ENCODE measurements at regions not wholly inside any gene's neighbourhood (a gene's known extent, or its start where the extent isn't known, plus 50 kb on each side); places are given as distances from the start of the nearest gene placed in this dataset.

DNA sequence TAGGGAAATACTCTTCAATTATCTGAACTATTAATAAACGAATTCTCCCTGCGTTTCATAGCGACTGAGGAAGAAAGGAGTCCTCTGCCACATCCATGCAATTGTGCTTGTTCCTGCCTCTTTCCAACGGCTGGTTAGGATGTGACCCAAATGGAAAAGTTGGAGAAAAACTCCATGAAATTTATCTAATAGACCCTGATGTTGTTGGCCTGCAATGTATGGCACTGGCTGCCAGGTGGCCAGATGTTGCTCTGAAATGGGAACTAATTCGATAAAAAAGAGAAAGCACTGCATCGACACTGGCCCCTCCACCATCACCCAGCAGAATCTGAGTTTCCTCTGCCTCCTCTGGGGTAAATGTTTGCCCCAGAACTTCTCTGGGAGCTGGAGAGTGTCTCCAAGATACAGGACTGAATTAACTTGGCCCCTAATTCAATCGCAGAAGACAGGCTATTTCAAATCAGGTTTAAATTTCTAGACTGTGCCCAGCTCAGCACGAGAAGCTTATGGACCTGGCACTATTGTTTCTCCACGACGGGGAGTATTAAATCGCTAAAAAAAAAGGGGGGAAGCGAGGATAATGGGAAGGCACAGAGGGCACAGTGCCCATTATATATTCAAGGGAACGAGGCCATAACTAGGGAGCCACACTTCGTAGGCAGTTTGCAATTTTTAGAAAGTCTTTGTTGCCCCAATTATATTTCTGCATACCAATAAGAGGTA lies 103.9 kb downstream of the ZIC5 start (continued):
- TF ChIP-seq, protein P1, sequence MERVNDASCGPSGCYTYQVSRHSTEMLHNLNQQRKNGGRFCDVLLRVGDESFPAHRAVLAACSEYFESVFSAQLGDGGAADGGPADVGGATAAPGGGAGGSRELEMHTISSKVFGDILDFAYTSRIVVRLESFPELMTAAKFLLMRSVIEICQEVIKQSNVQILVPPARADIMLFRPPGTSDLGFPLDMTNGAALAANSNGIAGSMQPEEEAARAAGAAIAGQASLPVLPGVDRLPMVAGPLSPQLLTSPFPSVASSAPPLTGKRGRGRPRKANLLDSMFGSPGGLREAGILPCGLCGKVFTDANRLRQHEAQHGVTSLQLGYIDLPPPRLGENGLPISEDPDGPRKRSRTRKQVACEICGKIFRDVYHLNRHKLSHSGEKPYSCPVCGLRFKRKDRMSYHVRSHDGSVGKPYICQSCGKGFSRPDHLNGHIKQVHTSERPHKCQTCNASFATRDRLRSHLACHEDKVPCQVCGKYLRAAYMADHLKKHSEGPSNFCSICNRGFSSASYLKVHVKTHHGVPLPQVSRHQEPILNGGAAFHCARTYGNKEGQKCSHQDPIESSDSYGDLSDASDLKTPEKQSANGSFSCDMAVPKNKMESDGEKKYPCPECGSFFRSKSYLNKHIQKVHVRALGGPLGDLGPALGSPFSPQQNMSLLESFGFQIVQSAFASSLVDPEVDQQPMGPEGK (CRISPR knock-in tag; IDR thresholded peaks at IDR 0.05), result no peak
- TF ChIP-seq NCOA1 (CRISPR knock-in tag; IDR thresholded peaks at IDR 0.05), result no peak
- TF ChIP-seq, protein P2, sequence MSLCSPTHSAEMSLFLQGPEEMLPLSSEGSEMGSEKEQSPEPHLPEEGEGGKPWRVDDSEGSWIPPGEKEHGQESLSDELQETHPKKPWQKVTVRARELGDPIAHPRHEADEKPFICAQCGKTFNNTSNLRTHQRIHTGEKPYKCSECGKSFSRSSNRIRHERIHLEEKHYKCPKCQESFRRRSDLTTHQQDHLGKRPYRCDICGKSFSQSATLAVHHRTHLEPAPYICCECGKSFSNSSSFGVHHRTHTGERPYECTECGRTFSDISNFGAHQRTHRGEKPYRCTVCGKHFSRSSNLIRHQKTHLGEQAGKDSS (CRISPR knock-in tag; IDR thresholded peaks at IDR 0.05; ENCODE audit: borderline replicate concordance, low read depth), result no peak

DNA sequence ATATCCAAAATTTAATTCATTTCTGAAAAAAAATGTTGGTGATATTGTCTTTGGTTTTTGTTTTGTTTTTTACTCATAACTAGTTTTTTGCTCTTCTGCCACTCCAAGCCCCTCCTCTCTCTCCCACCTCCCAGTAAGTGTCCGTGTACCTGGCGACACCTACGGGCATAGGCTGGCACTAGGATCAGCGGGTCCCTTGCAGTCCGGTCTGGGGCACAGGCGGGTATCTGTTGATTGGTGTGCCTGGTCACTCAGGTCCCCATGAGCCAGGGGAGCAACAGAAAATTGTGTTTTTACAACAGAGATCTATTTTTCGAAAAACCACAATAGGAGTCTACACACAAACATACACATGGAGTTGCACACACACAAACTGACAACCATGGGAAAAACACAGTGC lies 104.8 kb downstream of the ZIC5 start:
- no TSS peak for BruUV-seq (replicated peaks)
- TF ChIP-seq, protein P3, sequence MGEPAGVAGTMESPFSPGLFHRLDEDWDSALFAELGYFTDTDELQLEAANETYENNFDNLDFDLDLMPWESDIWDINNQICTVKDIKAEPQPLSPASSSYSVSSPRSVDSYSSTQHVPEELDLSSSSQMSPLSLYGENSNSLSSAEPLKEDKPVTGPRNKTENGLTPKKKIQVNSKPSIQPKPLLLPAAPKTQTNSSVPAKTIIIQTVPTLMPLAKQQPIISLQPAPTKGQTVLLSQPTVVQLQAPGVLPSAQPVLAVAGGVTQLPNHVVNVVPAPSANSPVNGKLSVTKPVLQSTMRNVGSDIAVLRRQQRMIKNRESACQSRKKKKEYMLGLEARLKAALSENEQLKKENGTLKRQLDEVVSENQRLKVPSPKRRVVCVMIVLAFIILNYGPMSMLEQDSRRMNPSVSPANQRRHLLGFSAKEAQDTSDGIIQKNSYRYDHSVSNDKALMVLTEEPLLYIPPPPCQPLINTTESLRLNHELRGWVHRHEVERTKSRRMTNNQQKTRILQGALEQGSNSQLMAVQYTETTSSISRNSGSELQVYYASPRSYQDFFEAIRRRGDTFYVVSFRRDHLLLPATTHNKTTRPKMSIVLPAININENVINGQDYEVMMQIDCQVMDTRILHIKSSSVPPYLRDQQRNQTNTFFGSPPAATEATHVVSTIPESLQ (CRISPR knock-in tag; conservative IDR thresholded peaks at IDR 0.05), result no peak
- no peak for TF ChIP-seq ZNF75D (CRISPR knock-in tag; IDR thresholded peaks at IDR 0.05; ENCODE audit: borderline replicate concordance)
- no peak for TF ChIP-seq FOSL2 (CRISPR knock-in tag; IDR thresholded peaks at IDR 0.05)
- TF ChIP-seq KAT7 (CRISPR knock-in tag; IDR thresholded peaks at IDR 0.05; ENCODE audit: borderline replicate concordance), result no peak
- TF ChIP-seq ZNF570 (CRISPR knock-in tag; IDR thresholded peaks at IDR 0.05; ENCODE audit: borderline replicate concordance), result no peak
- TF ChIP-seq, protein P4, sequence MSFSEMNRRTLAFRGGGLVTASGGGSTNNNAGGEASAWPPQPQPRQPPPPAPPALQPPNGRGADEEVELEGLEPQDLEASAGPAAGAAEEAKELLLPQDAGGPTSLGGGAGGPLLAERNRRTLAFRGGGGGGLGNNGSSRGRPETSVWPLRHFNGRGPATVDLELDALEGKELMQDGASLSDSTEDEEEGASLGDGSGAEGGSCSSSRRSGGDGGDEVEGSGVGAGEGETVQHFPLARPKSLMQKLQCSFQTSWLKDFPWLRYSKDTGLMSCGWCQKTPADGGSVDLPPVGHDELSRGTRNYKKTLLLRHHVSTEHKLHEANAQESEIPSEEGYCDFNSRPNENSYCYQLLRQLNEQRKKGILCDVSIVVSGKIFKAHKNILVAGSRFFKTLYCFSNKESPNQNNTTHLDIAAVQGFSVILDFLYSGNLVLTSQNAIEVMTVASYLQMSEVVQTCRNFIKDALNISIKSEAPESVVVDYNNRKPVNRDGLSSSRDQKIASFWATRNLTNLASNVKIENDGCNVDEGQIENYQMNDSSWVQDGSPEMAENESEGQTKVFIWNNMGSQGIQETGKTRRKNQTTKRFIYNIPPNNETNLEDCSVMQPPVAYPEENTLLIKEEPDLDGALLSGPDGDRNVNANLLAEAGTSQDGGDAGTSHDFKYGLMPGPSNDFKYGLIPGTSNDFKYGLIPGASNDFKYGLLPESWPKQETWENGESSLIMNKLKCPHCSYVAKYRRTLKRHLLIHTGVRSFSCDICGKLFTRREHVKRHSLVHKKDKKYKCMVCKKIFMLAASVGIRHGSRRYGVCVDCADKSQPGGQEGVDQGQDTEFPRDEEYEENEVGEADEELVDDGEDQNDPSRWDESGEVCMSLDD (CRISPR knock-in tag; IDR thresholded peaks at IDR 0.05; ENCODE audit: borderline replicate concordance), result no peak
- no peak for TF ChIP-seq SMYD3 (CRISPR knock-in tag; IDR thresholded peaks at IDR 0.05)
- TF ChIP-seq ELF3 (CRISPR knock-in tag; IDR thresholded peaks at IDR 0.05), result no peak

More for the DNA sequence above, 104.8 kb downstream of the ZIC5 start:
- no peaks in the 10 kb centered on the region for H3K79me2 ChIP-seq (ENCODE audit: insufficient read depth, low read length)
- H3K4me2 ChIP-seq (ENCODE audit: low read depth, low read length), result no peak overlapping the region
- no peak overlapping the region for H3K4me3 ChIP-seq (replicated peaks in 1 of 3; ENCODE audit: insufficient read depth in 1 of 3, low read depth in 2 of 3, low read length in 3 of 3)
- H3K4me1 ChIP-seq (ENCODE audit: insufficient read depth, low read length), result no peaks in the 10 kb centered on the region
- ChIA-PET POLR2A (no interaction called here), CTCF (ENCODE audit: low intra/inter-chr PET ratio, low total read pairs) (no interaction called here)
- ATAC-seq (no peak), FAIRE-seq (no peak), DNase-seq (ENCODE audit: low spot score) (no peak)
- no peaks in the 10 kb centered on the region for H3K9me3 ChIP-seq (ENCODE audit: low read length)
- H4K20me1 ChIP-seq (ENCODE audit: insufficient read depth, low read length), result no peaks in the 10 kb centered on the region
- H3K9ac ChIP-seq (ENCODE audit: insufficient read depth, low read depth, low read length), result no peak overlapping the region
- no peak overlapping the region for H3K27ac ChIP-seq (ENCODE audit: extremely low read length, insufficient read depth, low read length)
- intact Hi-C loops (cut with micrococcal nuclease; ENCODE audit: unreplicated experiment) (no loop called here), in situ Hi-C loops (cut with HindIII; ENCODE audit: extremely low pct_ligation_motif_present, low pct_unique_long_range_greater_than_20kb) (no loop called here)
- WGBS (ENCODE audit: low lambda C conversion rate), result 97% methylated on average over 7 of the region's 7 CpGs
- no peaks in the 10 kb centered on the region for H3K36me3 ChIP-seq (replicated peaks in 1 of 2; ENCODE audit: control insufficient read depth in 1 of 2, insufficient read depth in 2 of 2, low read length in 2 of 2)
- no peak overlapping the region for H2AFZ ChIP-seq (ENCODE audit: low read length)
- H3K27me3 ChIP-seq (ENCODE audit: control insufficient read depth in 1 of 2, insufficient read depth in 2 of 2, low read length in 2 of 2), result no peaks in the 10 kb centered on the region
